ENCODE measurements at regions not wholly inside any gene's neighbourhood (a gene's known extent, or its start where the extent isn't known, plus 50 kb on each side); places are given as distances from the start of the nearest gene placed in this dataset.

DNA sequence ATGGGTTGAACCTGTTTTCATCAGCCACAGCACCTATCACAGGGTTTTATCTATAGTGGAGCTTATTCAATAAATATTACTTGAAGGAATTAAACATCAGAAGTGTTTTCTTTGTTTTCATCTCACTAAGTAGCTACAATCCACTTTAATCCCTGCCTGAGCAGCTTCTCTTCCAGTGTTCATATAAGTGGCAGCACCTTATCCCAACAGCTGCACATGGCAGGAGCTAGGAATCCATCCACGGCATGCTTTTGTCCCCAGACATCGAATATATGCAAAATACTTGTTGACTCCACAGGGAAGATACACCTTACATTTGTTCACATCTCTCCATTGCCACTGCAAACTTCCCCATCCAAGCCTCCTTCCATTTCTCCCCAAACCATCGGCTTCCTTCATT lies 549.8 kb upstream of the FAM241A start (continued):
- TF ChIP-seq PHB2 (IDR thresholded peaks at IDR 0.05; ENCODE audit: low read depth): no peak
- TF ChIP-seq, protein P1, sequence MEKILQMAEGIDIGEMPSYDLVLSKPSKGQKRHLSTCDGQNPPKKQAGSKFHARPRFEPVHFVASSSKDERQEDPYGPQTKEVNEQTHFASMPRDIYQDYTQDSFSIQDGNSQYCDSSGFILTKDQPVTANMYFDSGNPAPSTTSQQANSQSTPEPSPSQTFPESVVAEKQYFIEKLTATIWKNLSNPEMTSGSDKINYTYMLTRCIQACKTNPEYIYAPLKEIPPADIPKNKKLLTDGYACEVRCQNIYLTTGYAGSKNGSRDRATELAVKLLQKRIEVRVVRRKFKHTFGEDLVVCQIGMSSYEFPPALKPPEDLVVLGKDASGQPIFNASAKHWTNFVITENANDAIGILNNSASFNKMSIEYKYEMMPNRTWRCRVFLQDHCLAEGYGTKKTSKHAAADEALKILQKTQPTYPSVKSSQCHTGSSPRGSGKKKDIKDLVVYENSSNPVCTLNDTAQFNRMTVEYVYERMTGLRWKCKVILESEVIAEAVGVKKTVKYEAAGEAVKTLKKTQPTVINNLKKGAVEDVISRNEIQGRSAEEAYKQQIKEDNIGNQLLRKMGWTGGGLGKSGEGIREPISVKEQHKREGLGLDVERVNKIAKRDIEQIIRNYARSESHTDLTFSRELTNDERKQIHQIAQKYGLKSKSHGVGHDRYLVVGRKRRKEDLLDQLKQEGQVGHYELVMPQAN (IDR thresholded peaks at IDR 0.05; ENCODE audit: borderline replicate concordance): no peak
- no peak for TF ChIP-seq TEAD4 (IDR thresholded peaks at IDR 0.05; ENCODE audit: low read length)
- no peak for TF ChIP-seq TEAD4 (CRISPR knock-in tag; IDR thresholded peaks at IDR 0.05; ENCODE audit: borderline replicate concordance)
- TF ChIP-seq EP300 (IDR thresholded peaks at IDR 0.05; ENCODE audit: low read length): no peak
- TF ChIP-seq ZBTB7A (IDR thresholded peaks at IDR 0.05; ENCODE audit: borderline replicate concordance, control insufficient read depth, low read depth, low read length): no peak

DNA sequence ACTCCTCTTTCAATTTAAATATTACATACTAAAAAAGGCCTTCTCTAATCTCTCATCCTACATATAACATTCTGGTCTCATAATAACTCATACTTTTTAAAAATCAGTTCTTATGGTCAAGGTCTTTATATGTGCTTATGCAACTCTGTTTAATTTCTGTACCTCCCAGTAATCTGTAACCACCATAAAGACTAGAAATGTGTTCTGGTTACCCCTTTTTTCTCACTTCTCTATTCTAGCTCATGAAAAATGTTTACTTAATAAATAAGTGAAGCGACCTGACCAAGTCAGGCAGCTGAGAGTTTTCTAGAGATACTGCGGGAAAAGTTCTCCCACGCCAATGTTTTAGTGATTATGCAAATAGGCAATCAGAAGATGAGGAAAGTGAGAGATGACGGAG lies 548.8 kb upstream of the FAM241A start:
- H4K20me1 ChIP-seq (replicated peaks; ENCODE audit: control insufficient read depth, insufficient read depth, low read length): no peaks in the 10 kb centered on the region
- no peaks in the 10 kb centered on the region for H3K36me3 ChIP-seq (ENCODE audit: control insufficient read depth, insufficient read depth, low read length)
- ATAC-seq: no peak
- CTCF ChIA-PET (ENCODE audit: low intra/inter-chr PET ratio): no interaction called here
- H3K9ac ChIP-seq (ENCODE audit: insufficient read depth in 1 of 2, low read depth in 2 of 2, low read length in 2 of 2): no peak overlapping the region
- no peak for DNase-seq (ENCODE audit: extremely low read depth in 1 of 4, low spot score in 3 of 4)
- 0 out of 2 replicates have a peak, but pooled peaks cover 1% of the 10 kb centered on the region for H3K9me3 ChIP-seq (replicated peaks; ENCODE audit: control insufficient read depth, insufficient read depth, low read depth, low read length)
- H2AFZ ChIP-seq (ENCODE audit: low read depth, low read length): no peak overlapping the region
- no peak overlapping the region for H3K4me3 ChIP-seq
- intact Hi-C loops (cut with micrococcal nuclease) (no loop called here), in situ Hi-C loops (cut with MboI) (no loop called here)
- H3K27me3 ChIP-seq (ENCODE audit: control insufficient read depth in 2 of 2, insufficient read depth in 2 of 2, low read length in 2 of 2): no peaks in the 10 kb centered on the region
- no peak for FAIRE-seq
- no TSS peak for BruUV-seq (replicated peaks)
- H3K4me1 ChIP-seq (replicated peaks in 1 of 2; ENCODE audit: control insufficient read depth in 2 of 2, insufficient read depth in 2 of 2, low read length in 2 of 2): no peaks in the 10 kb centered on the region
- no peaks in the 10 kb centered on the region for H3K9me1 ChIP-seq (ENCODE audit: control insufficient read depth, insufficient read depth, low read length)
- H3K27ac ChIP-seq (ENCODE audit: extremely low read depth, low read depth, low read length): no peak overlapping the region
- no peaks in the 10 kb centered on the region for H3K79me2 ChIP-seq (ENCODE audit: control insufficient read depth, insufficient read depth, low read length)
- 0% methylated on average over 4 of the region's 4 CpGs for WGBS (ENCODE audit: insufficient coverage, low coverage, missing lambda C conversion rate)
- no peak overlapping the region for H3K4me2 ChIP-seq (ENCODE audit: insufficient read depth, low read length)
- POLR2A ChIA-PET: no interaction called here
- TF ChIP-seq ZNF407 (IDR thresholded peaks at IDR 0.05; ENCODE audit: low read depth) (no peak), ZSCAN29 (IDR thresholded peaks at IDR 0.05) (no peak), GTF2A2 (tag; IDR thresholded peaks at IDR 0.05) (no peak)
- TF ChIP-seq, protein P2, sequence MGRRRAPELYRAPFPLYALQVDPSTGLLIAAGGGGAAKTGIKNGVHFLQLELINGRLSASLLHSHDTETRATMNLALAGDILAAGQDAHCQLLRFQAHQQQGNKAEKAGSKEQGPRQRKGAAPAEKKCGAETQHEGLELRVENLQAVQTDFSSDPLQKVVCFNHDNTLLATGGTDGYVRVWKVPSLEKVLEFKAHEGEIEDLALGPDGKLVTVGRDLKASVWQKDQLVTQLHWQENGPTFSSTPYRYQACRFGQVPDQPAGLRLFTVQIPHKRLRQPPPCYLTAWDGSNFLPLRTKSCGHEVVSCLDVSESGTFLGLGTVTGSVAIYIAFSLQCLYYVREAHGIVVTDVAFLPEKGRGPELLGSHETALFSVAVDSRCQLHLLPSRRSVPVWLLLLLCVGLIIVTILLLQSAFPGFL (CRISPR knock-in tag; IDR thresholded peaks at IDR 0.05): no peak
